ENCODE measurements at regions not wholly inside any gene's neighbourhood (a gene's known extent, or its start where the extent isn't known, plus 50 kb on each side); places are given as distances from the start of the nearest gene placed in this dataset.
"Not testable (repeated sequence)": the region's sequence is repeated elsewhere in the genome, so short reads cannot be mapped to it uniquely, and the experiment has no call there.

DNA sequence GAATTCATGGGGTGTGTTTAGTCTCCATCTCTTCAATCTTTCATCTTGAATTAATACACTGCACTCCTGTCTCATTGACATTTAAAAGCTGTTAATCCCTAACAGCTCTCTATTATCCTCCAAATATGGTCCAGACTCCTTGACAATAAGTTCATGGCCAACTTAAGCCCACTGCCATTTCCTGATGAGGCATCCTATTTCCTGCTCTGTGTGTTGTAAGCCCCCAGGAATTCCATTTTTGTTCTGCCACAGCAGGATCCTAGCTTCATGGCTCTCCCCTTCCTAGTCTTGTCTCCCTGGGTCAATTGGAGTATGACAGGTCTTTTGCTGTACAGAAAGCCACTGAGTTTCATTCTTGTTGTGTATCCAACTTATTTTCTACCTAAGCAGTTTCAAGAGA, 218.8 kb downstream of the OTUD1 start:
- no peak for DNase-seq

DNA sequence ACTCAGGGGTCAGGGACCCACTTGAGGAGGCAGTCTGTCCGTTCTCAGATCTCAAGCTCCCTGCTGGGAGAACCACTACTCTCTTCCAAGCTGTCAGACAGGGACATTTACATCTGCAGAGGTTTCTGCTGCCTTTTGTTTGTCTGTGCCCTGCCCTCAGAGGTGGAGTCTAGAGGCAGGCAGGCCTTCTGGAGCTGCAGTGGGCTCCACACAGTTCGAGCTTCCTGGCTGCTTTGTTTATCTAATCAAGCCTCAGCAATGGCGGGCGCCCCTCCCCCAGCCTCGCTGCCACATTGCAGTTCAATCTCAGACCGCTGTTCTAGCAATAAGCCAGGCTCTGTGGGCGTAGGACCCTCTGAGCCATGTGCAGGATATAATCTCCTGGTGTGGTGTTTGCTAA, 233.0 kb downstream of the OTUD1 start:
- DNase-seq: not testable (repeated sequence)

DNA sequence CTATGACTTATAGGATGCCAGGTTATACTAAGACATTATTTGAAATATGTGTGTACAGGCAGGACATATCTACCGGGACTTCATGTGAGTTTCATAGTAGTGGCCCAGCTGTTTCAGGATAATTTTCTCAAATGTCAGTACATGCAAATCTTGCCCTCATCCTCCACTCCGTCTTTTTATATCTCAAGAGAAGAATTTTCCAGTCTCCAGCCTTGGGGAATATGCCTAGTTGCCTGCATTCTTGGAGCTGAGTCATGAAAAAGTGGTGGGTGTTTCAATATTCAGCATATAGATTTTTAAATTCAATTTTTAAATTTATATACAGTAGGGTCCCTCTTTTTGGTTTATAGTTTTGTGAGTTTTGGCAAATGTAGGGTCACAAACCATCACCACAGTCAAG, 236.7 kb downstream of the OTUD1 start:
- DNase-seq: peak; percentile 28

DNA sequence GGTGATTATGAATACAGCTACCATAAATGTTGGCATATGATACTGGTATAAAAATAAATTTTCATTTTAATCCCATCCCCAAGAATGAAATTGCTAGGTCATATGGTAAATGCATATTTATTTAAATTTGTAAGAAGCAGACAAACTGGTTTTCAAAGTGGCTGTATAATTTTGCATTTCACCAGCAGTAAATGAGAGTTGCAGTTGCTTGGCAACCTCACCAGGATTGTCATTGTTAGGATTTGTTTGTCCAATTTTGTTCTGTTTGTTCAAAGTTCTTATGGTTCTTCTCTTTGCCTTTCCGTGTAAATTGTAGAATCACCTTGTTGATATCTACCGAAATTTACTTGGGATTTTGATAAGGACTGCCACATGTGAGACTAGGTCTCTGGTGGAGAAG, 237.4 kb downstream of the OTUD1 start:
- peak; percentile 65 for DNase-seq

DNA sequence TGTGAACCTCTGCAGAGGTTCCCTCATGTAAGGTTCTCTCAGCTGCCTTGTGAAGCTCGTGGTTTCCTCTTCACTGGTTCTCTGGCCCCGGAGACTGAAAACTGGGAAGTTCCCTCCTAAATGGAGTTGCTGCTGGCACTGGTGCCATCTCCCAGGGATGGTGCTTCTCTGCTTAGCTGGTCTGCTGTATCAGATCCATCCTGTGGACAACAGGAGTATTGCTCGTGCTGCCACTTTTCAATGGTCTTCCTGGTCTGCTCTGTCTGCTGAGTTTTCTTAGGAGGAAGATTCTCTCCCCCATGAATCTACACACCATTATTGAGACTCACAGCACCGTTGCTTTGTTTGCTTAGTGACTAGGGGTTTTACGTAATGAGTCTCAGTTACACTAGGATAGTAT, 247.8 kb downstream of the OTUD1 start:
- no peak for DNase-seq

DNA sequence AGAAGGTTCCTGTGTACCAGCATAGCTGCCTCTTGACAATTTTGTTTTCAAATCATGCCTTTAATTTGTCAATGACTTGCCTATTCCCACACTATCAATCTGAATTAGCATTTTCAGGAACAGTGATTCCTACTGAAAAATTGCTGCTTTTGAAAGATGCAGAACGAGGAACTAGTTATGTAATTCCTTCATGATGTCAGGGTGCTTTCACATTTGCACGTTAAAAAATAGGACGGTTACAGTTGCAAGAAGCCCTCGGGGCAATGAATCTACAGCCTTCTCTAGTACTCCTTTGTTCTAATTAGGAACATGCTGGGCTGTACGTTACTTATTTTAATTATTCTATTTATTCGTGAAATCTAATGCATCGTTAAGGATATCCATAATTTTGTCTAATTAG, 253.9 kb downstream of the OTUD1 start:
- no peak for DNase-seq

DNA sequence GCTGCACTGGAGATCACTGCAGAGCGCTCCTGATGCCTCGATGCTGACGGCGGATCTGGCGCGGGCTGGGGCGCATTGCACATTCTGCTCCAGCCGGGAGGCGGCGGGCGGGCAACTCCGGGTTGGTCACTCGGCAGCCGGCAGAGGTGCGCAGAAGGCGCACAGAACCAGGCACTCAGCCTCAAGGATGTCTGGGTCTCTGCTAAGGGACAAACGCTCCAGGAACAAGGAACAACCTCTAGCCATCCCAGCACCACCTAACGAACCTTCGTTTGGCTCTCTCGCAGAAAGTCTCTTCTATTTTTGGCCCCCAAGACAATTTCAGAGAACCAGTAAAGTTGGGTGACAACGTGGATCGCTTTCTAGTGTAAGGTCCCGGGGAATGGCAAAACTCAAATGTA, 254.6 kb downstream of the OTUD1 start:
- peak; percentile 15 for DNase-seq

DNA sequence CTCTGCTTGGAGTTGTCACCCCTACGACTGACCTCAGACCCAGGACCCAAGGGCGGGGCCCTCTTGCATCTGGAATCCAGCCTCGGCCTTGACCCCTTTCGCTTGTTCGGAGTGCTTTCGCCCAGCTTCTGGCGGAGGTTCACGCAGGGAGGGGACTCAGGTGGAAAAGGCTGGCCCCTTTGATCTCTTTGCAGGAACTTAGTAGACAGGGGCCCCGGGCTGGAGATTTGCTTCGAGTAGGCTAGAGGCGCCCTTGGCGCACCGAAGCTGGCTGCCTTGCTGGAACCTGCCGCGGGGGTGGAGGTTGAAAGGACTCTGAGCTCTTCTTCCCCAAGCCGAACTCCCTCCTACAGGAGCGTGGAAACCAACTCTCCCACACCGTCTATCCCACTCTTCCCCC, 255.1 kb downstream of the OTUD1 start:
- no peak for DNase-seq

DNA sequence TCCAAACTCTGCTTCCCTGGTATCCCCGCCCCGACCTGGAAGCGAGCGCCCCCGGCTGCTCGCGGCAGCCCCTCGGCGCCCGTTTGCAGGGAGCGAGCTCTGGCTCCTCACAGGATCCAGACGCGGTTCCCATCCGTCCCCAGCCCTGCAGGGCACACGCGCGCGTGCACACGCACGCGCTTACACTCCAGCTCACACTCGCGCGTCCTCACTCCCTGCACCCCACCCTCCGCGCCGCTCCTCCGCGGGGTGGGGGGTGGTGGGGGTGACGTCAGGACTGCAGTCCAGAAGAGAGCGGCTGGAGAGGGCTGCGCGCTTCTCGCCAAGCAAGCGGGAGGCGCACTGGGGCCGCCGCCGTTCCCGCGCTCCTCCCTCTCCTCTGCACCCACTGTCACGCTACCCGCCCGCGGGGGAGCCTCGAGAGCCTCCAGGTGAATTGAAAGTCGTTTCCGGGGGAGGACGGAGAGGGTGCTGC, 255.6 kb downstream of the OTUD1 start:
- no peak for DNase-seq

DNA sequence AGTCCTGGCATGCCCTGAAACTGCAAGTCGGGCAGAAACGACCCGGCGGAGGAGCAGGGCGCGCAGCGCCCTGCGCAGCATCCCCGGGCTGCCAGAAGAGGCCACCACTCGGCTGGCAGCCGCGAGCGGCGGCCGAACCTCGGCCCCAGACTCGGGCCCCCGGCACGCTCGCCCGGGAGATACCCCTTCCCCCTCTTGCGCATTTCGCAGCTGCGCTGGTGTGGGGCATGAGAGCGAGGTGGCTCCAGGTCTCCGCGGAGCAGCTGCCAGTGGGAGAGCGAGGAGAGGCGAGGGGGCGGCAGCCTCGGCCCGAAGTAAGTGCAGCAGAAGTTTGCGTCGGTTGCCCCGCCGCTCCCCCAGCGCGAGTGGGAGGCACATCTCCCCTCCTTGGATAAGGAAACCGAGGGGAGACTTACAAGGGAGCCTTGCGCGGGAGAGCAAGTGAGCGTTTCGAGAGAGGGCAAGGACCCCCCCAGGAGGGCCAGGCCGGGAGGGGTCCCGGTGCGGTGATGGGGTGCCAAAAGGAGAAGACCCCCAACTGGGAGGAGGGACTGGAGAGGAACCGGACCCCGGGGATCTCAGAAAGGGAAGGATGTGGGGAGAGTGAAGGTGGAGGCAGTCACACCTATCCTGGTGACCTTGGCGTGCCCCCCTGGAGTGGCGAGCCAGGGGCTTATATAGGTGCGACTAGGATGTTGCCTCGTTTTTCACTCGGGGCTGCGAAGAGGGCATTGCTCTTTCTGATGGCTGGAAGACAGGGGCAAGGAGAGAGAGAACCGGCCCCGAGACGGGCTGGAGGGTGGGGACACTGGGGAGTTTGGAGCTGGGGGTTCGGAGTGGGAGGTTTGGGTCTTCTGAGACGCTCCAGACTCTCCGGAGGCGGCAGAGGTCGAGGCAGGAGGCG, 256.3 kb downstream of the OTUD1 start:
- DNase-seq: no peak

DNA sequence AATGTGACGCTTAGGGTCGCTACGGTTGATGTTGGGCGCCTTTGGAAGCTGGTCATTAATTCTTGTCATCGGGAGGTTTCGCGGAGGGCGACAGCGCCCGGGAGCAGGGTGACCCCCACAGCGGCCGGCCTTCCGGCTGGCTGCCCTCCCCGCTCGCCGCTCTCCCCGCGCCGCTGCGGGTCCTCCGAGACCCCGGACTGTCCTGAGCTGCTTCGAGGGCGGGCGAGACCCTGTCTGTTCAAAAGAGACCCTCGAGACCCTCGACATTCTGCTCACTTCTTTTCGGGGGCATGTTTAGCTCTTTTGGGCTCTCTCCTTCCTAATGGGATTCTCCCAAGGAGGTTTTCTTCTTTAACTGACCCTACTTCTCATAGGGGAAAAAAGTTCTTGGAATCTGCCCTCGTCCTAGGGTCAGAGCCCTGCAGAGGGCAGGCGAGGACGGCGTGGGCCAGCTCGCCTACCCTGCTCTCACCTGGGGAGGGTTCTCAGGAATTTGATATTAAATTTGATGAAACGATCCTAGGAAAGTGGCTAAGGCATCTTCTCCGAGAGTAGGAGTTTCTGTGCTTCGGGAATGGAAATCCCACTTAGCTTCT, 257.0 kb downstream of the OTUD1 start:
- no peak for DNase-seq

DNA sequence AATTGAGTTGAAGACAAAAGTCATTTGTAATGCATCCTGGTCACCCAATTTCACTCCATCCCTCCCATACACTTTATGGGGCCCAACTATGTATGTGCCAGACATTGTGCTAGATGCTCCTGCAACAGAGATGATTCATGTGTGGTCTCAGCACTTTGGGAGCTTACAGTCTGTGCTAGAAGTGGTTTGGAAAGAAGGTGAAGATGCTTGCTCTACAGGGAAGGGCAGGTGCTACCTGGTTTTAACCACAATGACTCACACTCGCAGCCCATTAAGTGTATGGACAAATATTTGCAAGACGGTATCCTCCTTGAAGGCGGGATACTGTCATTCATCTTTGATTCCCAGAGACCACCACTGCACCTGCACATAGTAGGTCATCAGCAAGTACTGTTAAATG, 257.6 kb downstream of the OTUD1 start:
- no peak for DNase-seq

DNA sequence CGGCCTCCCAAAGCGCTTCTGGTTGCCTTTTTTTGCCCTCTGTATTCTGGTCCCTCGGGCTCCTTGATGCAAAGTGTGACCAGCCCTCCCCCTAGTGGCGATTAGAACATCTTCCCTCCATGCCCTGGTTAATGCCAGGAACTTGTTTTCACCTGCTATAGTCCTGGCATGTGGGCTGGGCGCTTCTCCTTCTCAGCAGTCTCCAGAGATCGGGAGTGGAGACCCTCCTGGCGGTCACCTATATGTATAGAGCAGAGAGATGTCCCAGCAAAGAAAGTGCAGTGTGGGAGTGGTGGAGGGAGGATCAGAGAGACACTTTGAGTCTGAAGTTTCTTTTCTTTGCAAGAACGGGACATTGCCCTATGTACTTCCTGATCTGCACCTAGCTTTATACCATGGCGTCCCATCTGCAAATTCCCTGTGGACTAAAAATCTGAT, 264.1 kb downstream of the OTUD1 start:
- peak; percentile 69 for DNase-seq

DNA sequence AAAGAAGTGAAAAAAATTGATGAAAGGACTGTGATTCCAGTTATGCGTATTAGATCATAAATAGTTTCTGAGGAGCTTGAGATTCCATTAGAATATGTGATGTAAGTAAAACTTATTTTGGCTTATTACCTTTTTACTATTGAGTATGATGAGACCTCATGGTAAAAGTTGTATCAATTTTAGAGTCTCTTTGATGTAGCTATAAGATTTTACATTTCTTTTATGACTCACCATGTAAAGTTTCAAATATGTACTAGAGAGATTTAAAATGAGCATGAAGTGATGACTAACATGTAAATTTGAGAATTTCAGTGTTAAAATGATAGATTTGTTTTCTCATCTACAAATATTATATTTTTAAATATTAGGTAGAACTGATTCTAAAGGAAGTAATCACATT, 276.5 kb downstream of the OTUD1 start:
- DNase-seq: no peak

DNA sequence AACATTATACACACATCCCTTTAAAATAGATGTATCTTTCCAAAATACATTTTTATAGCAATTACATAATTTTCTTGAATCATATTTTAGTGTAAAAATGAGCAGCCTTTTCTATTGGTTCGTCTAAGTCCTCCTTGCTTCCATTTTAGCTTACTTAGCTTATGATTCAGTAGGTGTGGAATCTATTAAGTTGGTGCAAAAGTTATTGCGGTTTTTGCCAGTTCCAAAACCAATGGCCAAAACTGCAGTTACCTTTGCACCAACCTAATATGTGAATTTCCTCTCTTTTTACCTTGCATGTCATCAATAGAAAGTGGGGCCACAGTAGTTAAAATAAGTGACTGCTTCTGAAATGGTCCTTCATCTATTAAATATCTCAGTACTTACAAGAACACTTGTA, 279.0 kb downstream of the OTUD1 start:
- DNase-seq: no peak

DNA sequence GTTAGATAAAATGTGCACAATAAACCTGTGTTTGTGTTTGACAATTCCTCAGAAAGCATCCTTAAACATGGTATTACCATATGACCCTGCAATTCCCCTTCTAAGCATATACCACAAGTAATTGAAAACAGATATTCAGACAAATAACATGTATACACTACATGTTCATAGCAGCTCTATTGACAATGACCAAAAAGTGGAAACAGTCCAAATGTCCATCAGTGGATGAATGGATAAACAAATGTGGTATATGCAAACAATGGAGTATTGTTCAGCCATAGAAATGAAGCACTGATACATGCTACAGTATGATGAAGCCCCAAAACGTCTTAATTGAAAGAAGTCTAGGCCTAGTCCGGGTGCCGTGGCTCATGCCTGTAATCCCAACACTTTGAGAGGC, 280.1 kb downstream of the OTUD1 start:
- no peak for DNase-seq

DNA sequence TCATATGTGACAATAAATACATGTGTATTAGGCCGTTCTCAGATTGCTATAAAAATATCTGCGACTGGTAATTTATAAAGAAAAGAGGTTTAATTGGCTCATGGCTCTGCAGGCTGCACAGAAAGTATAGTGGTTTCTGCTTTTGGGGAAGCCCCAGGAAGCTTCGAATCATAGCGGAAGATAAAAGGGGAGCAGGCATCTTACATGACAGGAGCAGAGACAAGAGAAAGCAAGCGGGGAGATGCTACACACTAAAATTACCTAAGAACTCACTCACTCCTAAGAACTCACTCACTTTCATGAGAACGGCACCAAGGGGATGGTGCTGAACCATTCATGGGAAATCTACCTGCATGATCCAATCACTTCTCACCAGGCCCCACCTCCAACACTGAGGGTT, 284.9 kb downstream of the OTUD1 start:
- no peak for DNase-seq

DNA sequence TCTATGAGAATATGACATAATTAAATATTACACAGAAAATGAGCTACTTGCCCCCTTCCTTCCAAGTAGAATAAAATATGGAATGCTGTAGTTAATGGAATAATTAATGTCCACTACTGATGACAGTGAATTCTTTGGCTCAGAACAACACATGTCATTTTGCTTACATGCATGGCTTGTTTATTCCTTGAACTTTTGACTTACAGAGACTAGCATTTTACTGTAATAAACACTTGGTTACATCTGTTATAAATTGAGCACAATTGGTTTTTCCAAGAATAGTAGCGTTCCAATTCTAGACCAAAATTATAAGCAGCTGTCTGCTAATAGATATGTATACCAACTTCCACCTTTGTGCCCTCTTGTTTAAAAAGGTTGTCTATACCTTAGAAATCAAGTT, 286.7 kb downstream of the OTUD1 start:
- no peak for DNase-seq

DNA sequence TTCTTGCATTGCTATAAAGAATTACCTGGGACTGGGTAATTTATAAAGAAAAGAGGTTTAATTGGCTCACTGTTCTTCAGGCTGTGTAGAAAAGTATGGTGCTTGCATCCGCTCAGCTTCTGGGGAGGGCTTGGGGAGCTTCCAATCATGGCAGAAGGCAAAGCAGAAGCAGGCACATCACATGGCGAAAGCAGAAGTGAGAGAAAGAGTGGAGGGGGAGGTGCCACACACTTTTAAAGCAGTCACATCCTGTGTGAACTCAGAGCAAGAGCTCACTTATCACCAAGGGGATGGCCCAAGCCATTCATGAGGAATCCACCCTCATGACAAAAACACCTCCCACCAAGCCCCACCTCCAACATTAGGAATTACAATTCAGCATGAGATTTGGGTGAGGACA, 303.5 kb downstream of the OTUD1 start:
- no peak for DNase-seq

DNA sequence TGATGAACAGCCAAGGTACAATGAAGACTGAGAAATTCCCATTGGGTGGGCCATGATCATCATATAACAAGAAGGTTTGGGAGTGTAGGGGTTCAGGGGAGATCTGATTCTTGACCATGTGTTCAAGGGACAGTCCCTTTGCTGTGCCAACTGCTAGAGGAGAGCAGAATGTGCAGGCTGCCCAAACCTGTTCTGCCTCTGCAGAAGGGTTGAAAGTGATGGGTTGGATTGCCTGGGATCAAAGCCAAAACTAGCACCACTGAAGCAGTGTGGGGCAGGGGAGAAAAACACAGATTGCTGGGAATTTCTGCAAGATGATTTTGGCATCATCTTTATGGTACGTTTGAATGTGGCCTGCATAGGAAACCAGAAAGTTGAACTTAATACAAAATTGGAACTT, 303.9 kb downstream of the OTUD1 start:
- DNase-seq: no peak

DNA sequence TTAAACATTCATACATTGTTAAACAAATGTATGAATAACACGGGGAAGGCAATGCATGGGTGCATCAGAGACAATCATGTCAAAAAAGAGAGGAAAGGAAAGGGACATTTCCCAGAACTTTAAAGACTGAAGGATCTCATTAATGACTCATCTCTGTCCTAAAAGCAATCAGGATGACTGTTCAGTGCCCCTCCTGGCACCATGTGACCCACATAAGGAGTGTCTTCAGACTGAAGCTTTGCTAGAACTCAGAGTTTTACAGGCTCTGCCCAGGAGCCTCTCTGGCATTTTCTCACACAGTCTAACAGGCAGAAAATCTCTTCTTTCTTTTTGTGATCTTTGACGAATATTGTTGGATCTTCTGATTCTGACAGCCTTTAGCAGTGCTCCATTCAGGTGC, 315.3 kb downstream of the OTUD1 start:
- DNase-seq: no peak

DNA sequence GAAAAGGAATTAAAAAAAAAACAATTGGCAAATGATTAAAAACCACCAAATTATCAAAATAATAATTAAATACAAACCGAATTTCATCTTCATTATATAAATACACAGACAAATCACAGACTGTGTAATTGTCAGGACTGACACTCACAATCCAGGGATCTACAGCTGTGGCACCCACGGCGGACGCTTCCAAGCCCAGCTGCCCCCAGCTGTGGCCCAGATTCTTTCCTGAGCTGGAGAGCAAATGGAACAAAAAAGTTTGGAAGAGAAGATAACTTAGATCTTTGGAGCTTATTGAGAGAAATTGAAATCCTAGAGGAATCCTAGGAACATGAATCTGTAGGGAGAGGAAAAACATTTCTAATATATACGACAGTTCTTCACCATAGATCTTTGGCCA, 316.1 kb downstream of the OTUD1 start:
- DNase-seq: no peak

DNA sequence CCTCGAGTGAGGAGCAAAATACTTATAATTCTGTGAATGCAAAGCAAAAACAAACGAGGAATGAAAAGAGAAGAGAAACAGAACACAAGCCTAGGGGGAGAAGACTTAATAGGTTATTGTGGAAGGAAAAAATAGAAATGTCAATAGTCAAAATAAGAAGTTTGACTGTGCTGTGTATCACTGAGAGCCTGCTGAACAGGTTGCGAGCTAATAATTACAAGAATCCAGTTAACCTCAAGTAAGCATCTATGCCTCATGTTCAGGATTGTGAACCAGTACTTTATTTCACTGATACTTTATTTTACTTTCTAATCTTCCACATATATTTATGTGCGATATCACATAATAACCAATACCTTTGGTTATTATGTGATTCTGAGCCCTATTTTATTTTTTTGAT, 316.7 kb downstream of the OTUD1 start:
- no peak for DNase-seq

DNA sequence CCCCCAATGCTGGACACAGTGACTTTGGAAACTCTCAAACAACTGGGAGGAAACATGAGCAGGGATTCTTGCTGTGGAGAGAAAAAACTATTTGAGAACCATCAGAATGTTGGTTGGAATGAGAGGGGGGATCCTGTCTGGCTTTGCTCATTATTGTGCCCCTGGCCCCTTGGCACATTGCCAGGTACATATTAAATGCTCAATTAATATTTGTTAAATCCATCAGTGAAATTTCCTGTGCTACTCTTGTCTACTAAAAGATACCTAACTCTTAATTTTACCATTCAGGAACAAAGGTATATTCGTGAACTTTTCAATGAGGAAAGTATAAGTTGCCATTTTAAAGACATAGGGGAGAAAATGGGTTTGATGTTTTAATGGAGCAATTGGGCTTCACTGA, 329.4 kb downstream of the OTUD1 start:
- DNase-seq: no peak

DNA sequence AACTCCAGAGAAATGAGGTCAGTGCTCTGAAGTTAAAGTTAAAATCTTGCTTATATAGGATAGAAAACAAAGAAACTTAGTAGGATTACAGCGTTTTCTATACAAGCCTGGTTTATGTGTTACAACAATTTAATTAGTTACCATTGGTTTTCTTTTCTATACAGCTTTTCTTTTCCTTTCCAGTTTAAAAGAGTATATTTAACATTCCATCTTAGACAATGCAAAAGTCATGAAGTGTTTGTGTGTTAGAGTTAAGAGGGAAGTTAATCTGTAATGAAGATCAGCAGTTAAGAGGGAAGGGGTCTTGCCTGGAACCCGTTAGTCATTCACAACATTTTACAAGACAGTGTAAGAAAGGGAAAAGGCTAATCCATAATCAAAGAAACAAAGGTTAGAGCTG, 338.3 kb downstream of the OTUD1 start:
- DNase-seq: no peak

Measured in NCI-H526 treated with DMSO at 0.1 percent for 48 hours (cell line).